ENCODE measurements at regions not wholly inside any gene's neighbourhood (a gene's known extent, or its start where the extent isn't known, plus 50 kb on each side); places are given as distances from the start of the nearest gene placed in this dataset.

- no peak for DNase-seq (ENCODE audit: extremely low spot score, unreplicated experiment)
- Mint-ChIP-seq H3K4me3 (ENCODE audit: unreplicated experiment) (no peak overlapping the region), H3K9me3 (ENCODE audit: unreplicated experiment) (no peaks in the 10 kb centered on the region), H3K36me3 (ENCODE audit: unreplicated experiment) (no peaks in the 10 kb centered on the region), H3K27ac (ENCODE audit: unreplicated experiment) (no peak overlapping the region), H3K4me1 (ENCODE audit: unreplicated experiment) (no peaks in the 10 kb centered on the region), H3K27me3 (ENCODE audit: unreplicated experiment) (no peaks in the 10 kb centered on the region)
- TF ChIP-seq, protein P1, sequence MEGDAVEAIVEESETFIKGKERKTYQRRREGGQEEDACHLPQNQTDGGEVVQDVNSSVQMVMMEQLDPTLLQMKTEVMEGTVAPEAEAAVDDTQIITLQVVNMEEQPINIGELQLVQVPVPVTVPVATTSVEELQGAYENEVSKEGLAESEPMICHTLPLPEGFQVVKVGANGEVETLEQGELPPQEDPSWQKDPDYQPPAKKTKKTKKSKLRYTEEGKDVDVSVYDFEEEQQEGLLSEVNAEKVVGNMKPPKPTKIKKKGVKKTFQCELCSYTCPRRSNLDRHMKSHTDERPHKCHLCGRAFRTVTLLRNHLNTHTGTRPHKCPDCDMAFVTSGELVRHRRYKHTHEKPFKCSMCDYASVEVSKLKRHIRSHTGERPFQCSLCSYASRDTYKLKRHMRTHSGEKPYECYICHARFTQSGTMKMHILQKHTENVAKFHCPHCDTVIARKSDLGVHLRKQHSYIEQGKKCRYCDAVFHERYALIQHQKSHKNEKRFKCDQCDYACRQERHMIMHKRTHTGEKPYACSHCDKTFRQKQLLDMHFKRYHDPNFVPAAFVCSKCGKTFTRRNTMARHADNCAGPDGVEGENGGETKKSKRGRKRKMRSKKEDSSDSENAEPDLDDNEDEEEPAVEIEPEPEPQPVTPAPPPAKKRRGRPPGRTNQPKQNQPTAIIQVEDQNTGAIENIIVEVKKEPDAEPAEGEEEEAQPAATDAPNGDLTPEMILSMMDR (IDR thresholded peaks at IDR 0.05): no peak
These were observed 64.0 kb upstream of the ANKRD1 start for GRCh38 chr10:90984898-90985297.

GRCh38 chr10:90985321-90985933 lies 64.5 kb upstream of the ANKRD1 start:
- Mint-ChIP-seq H3K4me3 (ENCODE audit: unreplicated experiment) (no peak overlapping the region), H3K9me3 (ENCODE audit: unreplicated experiment) (no peaks in the 10 kb centered on the region), H3K27ac (ENCODE audit: unreplicated experiment) (no peak overlapping the region), H3K4me1 (ENCODE audit: unreplicated experiment) (no peaks in the 10 kb centered on the region), H3K27me3 (ENCODE audit: unreplicated experiment) (no peaks in the 10 kb centered on the region), H3K36me3 (ENCODE audit: unreplicated experiment) (no peaks in the 10 kb centered on the region)
- TF ChIP-seq, protein P1 (IDR thresholded peaks at IDR 0.05): no peak
- DNase-seq (ENCODE audit: extremely low spot score, unreplicated experiment): no peak

GRCh38 chr10:90986136-90986760 lies 65.4 kb upstream of the ANKRD1 start:
- Mint-ChIP-seq H3K36me3 (ENCODE audit: unreplicated experiment) (no peaks in the 10 kb centered on the region), H3K27ac (ENCODE audit: unreplicated experiment) (no peak overlapping the region), H3K27me3 (ENCODE audit: unreplicated experiment) (no peaks in the 10 kb centered on the region), H3K4me3 (ENCODE audit: unreplicated experiment) (no peak overlapping the region), H3K9me3 (ENCODE audit: unreplicated experiment) (no peaks in the 10 kb centered on the region), H3K4me1 (ENCODE audit: unreplicated experiment) (no peaks in the 10 kb centered on the region)
- TF ChIP-seq, protein P1 (IDR thresholded peaks at IDR 0.05): no peak
- DNase-seq (ENCODE audit: extremely low spot score, unreplicated experiment): no peak

DNA sequence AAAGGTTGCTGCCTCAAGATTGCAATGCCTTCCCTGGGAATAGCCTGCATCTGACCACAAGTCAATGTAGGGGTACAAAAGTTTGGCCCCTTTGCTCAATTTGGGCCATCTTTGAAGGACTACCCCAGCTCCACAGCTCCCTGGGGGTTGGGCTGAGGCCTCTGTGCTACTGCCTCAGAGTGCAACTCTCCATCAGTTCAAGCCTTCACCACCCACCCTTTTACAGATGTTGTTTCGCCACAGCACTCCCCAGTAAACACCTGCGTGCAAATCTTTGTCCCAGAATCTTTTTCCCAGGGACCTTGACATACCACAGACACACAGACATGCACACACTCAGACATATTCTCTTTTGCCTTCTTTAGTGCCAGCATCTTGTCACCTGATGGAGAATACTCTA lies 66.0 kb upstream of the ANKRD1 start:
- Mint-ChIP-seq H3K27ac (ENCODE audit: unreplicated experiment) (no peak overlapping the region), H3K4me3 (ENCODE audit: unreplicated experiment) (no peak overlapping the region), H3K9me3 (ENCODE audit: unreplicated experiment) (no peaks in the 10 kb centered on the region), H3K27me3 (ENCODE audit: unreplicated experiment) (no peaks in the 10 kb centered on the region), H3K4me1 (ENCODE audit: unreplicated experiment) (no peaks in the 10 kb centered on the region), H3K36me3 (ENCODE audit: unreplicated experiment) (no peaks in the 10 kb centered on the region)
- DNase-seq (ENCODE audit: extremely low spot score, unreplicated experiment): no peak
- TF ChIP-seq, protein P1 (IDR thresholded peaks at IDR 0.05): no peak

DNA sequence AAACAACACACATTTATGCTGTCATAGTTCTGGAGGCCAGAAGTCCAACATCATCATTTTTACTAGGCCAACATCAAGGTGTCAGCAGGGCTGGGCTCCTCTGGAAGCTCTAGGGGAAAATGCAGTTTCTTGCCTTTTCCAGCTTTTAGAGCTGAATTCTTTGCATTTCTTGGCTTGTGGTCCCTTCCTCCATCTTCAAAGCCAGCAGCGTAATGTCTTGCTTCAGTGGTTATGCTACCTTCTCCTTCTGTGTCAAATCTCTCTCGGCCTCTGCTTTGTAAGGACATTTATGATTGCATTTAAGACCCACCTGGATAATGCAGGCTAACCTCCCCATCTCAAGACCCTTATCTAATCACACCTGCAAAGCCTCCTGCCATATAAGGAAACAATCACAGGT lies 66.5 kb upstream of the ANKRD1 start:
- no peaks in the 10 kb centered on the region for H3K4me1 Mint-ChIP-seq (ENCODE audit: unreplicated experiment)
- no peaks in the 10 kb centered on the region for H3K36me3 Mint-ChIP-seq (ENCODE audit: unreplicated experiment)
- TF ChIP-seq, protein P1 (IDR thresholded peaks at IDR 0.05): no peak
- DNase-seq (ENCODE audit: extremely low spot score, unreplicated experiment): no peak
- H3K4me3 Mint-ChIP-seq (ENCODE audit: unreplicated experiment): no peak overlapping the region
- no peak overlapping the region for H3K27ac Mint-ChIP-seq (ENCODE audit: unreplicated experiment)
- H3K9me3 Mint-ChIP-seq (ENCODE audit: unreplicated experiment): no peaks in the 10 kb centered on the region
- H3K27me3 Mint-ChIP-seq (ENCODE audit: unreplicated experiment): no peaks in the 10 kb centered on the region

All from osteocyte (in vitro differentiated cells).